PC-9 (cell line): ENCODE measurements at regions not wholly inside any gene's neighbourhood (a gene's known extent, or its start where the extent isn't known, plus 50 kb on each side); places are given as distances from the start of the nearest gene placed in this dataset.

Experiments
- BruUV-seq: library from RNA; stranded (reverse); fragments of 400-500 nt; replicated peaks from 2 replicates; lab custom pipeline; 2021; lab: Mats Ljungman, UMichigan
- CTCF ChIA-PET: fragments of 300-600 bp; sonication (Branson Sonifier 250); formaldehyde crosslinking; loops from one replicate; lab custom pipeline; 2022; ENCODE audit warnings: antibody characterized with exemption; lab: Charles Lee
- POLR2A ChIA-PET: fragments of 300-600 bp; sonication (Branson Sonifier 250); formaldehyde crosslinking; loops from one replicate; lab custom pipeline; 2022; ENCODE audit warnings: antibody characterized with exemption; ENCODE audit not compliant: unreplicated experiment; lab: Charles Lee
- DNase-seq, 2 experiments: peaks; one replicate each; pipeline versions ENCODE4 v3.0.0 to v3.0.0-alpha.2; 2015 to 2022; ENCODE audit warnings: mixed read lengths in 1 of 2
- H2AFZ ChIP-seq: fragments of 200-600 bp; sonication (generic); 2 replicates; pipeline ENCODE4 v1.8.1; 2017; ENCODE audit warnings: antibody characterized with exemption
- H3F3A ChIP-seq: fragments of 200-600 bp; sonication (generic); 2 replicates; pipeline ENCODE4 v1.8.1; 2017; ENCODE audit warnings: antibody characterized with exemption, mild to moderate bottlenecking, low read depth; ENCODE audit not compliant: insufficient read depth
- H3K27ac ChIP-seq: fragments of 200-600 bp; sonication (generic); 2 replicates; pipeline ENCODE4 v1.6.1; 2016; ENCODE audit warnings: mixed run types
- H3K27me3 ChIP-seq: fragments of 200-600 bp; sonication (generic); 2 replicates; pipeline ENCODE4 v1.6.1; 2016; ENCODE audit warnings: low read depth, mixed run types; ENCODE audit not compliant: insufficient read depth
- H3K36me3 ChIP-seq: fragments of 200-600 bp; sonication (generic); 2 replicates; pipeline ENCODE4 v1.6.1; 2016; ENCODE audit warnings: low read depth, mixed run types
- H3K4me1 ChIP-seq: fragments of 200-600 bp; sonication (generic); replicated peaks from 2 replicates; pipeline ENCODE4 v1.6.1; 2016; ENCODE audit warnings: mixed run types; ENCODE audit not compliant: insufficient read depth
- H3K4me2 ChIP-seq: fragments of 200-600 bp; sonication (generic); 2 replicates; pipeline ENCODE4 v1.6.1; 2017; ENCODE audit warnings: mixed run types
- H3K4me3 ChIP-seq: fragments of 200-600 bp; sonication (generic); 2 replicates; pipeline ENCODE4 v1.6.1; 2016; ENCODE audit warnings: mixed run types
- H3K79me2 ChIP-seq: fragments of 200-600 bp; sonication (generic); 2 replicates; pipeline ENCODE4 v1.6.1; 2017; ENCODE audit warnings: low read depth, mixed run types
- H3K9me2 ChIP-seq: fragments of 200-600 bp; sonication (generic); 2 replicates; pipeline ENCODE4 v1.8.1; 2017; ENCODE audit warnings: mild to moderate bottlenecking; ENCODE audit not compliant: insufficient read depth
- H3K9me3 ChIP-seq: fragments of 200-600 bp; sonication (generic); 2 replicates; pipeline ENCODE4 v1.8.1; 2016; ENCODE audit warnings: low read depth; ENCODE audit not compliant: insufficient read depth
- H4K20me1 ChIP-seq: fragments of 200-600 bp; sonication (generic); 2 replicates; pipeline ENCODE4 v1.8.1; 2017; ENCODE audit not compliant: insufficient read depth
- EZH2 ChIP-seq: fragments of 200-600 bp; sonication (generic); IDR thresholded peaks from 2 replicates; pipeline ENCODE4 v1.8.0; 2017; ENCODE audit warnings: antibody characterized with exemption, low read depth
- intact Hi-C: fragments of 100-400 bp; cut with micrococcal nuclease; formaldehyde crosslinking; loops from one replicate; pipeline ENCODE4 v1.10.0; 2022; ENCODE audit not compliant: unreplicated experiment
- TF ChIP-seq, protein P1 (sequence below): fragments of 200-600 bp; sonication (generic); conservative IDR thresholded peaks from 2 replicates; pipeline ENCODE4 v1.6.1; 2017; ENCODE audit warnings: mixed run types, antibody characterized with exemption, mild to moderate bottlenecking, moderate library complexity

DNA sequence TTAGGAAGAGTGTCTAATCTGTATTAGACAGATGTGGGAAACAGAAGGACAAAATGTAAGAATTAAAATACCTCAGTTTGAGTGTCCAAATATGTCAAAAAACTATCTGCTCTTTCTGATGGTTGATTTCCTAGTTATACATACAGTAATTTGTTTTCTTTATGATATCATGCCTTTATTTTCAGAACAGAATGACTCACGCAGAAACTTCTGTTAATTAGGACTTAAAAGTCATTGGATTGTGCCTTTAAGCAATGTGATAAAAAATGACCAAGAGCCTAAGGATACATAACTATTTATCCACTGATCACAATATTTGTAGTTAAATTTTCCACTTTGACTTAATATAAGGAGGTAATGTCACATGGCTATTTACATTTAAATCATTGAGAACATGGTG, 206.7 kb upstream of the PTPRZ1 start:
- Histone ChIP-seq H2AFZ (no peak overlapping the region), H3K36me3 (no peaks in the 10 kb centered on the region), H3K4me3 (no peak overlapping the region), H3K9me2 (no peaks in the 10 kb centered on the region), H3K9me3 (no peaks in the 10 kb centered on the region), H3K4me2 (no peak overlapping the region), H3K27ac (no peak overlapping the region), H3K27me3 (no peaks in the 10 kb centered on the region), H3F3A (no peaks in the 10 kb centered on the region), H3K4me1 (no peaks in the 10 kb centered on the region), H4K20me1 (no peaks in the 10 kb centered on the region), H3K79me2 (no peaks in the 10 kb centered on the region)
- no TSS peak for BruUV-seq
- intact Hi-C loops = no loop called here
- DNase-seq = no peak
- ChIA-PET CTCF (no interaction called here), POLR2A (no interaction called here)
- no peak for TF ChIP-seq EZH2
- TF ChIP-seq, protein P1, sequence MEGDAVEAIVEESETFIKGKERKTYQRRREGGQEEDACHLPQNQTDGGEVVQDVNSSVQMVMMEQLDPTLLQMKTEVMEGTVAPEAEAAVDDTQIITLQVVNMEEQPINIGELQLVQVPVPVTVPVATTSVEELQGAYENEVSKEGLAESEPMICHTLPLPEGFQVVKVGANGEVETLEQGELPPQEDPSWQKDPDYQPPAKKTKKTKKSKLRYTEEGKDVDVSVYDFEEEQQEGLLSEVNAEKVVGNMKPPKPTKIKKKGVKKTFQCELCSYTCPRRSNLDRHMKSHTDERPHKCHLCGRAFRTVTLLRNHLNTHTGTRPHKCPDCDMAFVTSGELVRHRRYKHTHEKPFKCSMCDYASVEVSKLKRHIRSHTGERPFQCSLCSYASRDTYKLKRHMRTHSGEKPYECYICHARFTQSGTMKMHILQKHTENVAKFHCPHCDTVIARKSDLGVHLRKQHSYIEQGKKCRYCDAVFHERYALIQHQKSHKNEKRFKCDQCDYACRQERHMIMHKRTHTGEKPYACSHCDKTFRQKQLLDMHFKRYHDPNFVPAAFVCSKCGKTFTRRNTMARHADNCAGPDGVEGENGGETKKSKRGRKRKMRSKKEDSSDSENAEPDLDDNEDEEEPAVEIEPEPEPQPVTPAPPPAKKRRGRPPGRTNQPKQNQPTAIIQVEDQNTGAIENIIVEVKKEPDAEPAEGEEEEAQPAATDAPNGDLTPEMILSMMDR = no peak

DNA sequence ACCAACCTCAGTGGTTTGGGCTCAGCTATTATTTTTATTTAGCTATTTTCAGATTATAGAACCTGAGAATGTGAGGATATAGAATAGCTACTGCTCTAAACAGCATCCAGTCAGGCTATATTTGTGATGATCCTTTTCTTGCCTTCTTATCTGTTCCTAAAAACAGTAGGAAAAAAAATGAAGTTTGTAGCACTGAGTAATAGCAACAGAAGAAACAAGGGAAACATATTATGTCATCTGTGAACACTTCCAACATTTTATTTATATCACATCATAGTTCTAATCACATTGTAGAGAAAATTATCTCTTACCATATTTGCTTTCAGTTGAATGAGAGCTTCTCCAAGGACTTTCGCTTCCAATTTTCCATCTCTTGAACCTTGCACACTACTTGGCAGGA, 229.6 kb upstream of the PTPRZ1 start:
- DNase-seq = no peak
- H3K4me2 ChIP-seq = no peak overlapping the region
- no peaks in the 10 kb centered on the region for H4K20me1 ChIP-seq
- ChIA-PET CTCF (interaction anchor here (0.6 kb wide), 1 partner anchor 71 kb away, joined by 3 read pairs; no protein-coding TSS in a partner anchor), POLR2A (no interaction called here)
- no peak overlapping the region for H3K4me3 ChIP-seq
- intact Hi-C loops = no loop called here
- no peaks in the 10 kb centered on the region for H3K9me3 ChIP-seq
- no TSS peak for BruUV-seq
- no peaks in the 10 kb centered on the region for H3K9me2 ChIP-seq
- TF ChIP-seq EZH2 = no peak
- TF ChIP-seq, protein P1 = no peak
- no peaks in the 10 kb centered on the region for H3K79me2 ChIP-seq
- peak overlapping the region; percentile 26; the same call in 1 of the 2 replicates for H2AFZ ChIP-seq
- H3K36me3 ChIP-seq = no peaks in the 10 kb centered on the region
- H3K27me3 ChIP-seq = no peaks in the 10 kb centered on the region
- no peaks in the 10 kb centered on the region for H3K4me1 ChIP-seq
- H3K27ac ChIP-seq = no peak overlapping the region
- H3F3A ChIP-seq = no peaks in the 10 kb centered on the region

DNA sequence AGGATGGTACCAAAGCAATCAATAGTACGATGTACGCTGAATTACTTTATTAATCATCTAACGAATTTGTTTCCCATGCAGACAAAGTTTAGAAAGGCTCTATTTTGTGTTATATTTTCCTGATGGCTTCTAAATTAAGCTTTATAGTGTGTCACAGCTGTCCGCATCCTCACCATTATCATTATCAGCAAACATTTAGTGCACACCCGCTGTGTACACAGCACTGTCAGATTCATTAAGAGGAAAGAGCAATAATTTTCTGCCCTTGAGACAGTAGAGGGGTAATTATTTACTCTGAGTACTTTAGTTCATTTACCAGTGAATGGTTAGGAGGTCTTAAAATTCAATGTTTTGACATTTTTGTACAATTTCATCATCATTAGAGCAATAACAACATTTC, 233.3 kb upstream of the PTPRZ1 start:
- H3K27ac ChIP-seq = no peak overlapping the region
- intact Hi-C loops = no loop called here
- BruUV-seq = no TSS peak
- no peaks in the 10 kb centered on the region for H3K79me2 ChIP-seq
- DNase-seq = no peak
- H3K9me3 ChIP-seq = no peaks in the 10 kb centered on the region
- H4K20me1 ChIP-seq = no peaks in the 10 kb centered on the region
- no peak overlapping the region for H3K4me2 ChIP-seq
- no peak overlapping the region for H3K4me3 ChIP-seq
- CTCF ChIA-PET = no interaction called here
- no peaks in the 10 kb centered on the region for H3K27me3 ChIP-seq
- H3K9me2 ChIP-seq = no peaks in the 10 kb centered on the region
- H3K36me3 ChIP-seq = no peaks in the 10 kb centered on the region
- H3F3A ChIP-seq = no peaks in the 10 kb centered on the region
- no peaks in the 10 kb centered on the region for H3K4me1 ChIP-seq
- POLR2A ChIA-PET = no interaction called here
- no peak overlapping the region for H2AFZ ChIP-seq
- no peak for TF ChIP-seq EZH2
- TF ChIP-seq, protein P1 = no peak
